ENCODE measurements at regions not wholly inside any gene's neighbourhood (a gene's known extent, or its start where the extent isn't known, plus 50 kb on each side); places are given as distances from the start of the nearest gene placed in this dataset.

- TF ChIP-seq, protein P1, sequence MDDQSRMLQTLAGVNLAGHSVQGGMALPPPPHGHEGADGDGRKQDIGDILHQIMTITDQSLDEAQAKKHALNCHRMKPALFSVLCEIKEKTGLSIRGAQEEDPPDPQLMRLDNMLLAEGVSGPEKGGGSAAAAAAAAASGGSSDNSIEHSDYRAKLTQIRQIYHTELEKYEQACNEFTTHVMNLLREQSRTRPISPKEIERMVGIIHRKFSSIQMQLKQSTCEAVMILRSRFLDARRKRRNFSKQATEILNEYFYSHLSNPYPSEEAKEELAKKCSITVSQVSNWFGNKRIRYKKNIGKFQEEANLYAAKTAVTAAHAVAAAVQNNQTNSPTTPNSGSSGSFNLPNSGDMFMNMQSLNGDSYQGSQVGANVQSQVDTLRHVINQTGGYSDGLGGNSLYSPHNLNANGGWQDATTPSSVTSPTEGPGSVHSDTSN (IDR thresholded peaks at IDR 0.05; ENCODE audit: insufficient replicate concordance, low read depth, low read length), result no peak
- TF ChIP-seq EED (IDR thresholded peaks at IDR 0.05; ENCODE audit: low read depth) (no peak), ZNF217 (IDR thresholded peaks at IDR 0.05) (no peak), E4F1 (IDR thresholded peaks at IDR 0.05; ENCODE audit: borderline replicate concordance, partially characterized antibody) (no peak), CREM (IDR thresholded peaks at IDR 0.05; ENCODE audit: low read depth) (no peak), EP300 (IDR thresholded peaks at IDR 0.05; ENCODE audit: borderline replicate concordance in 1 of 2, control insufficient read depth in 1 of 2, low read depth in 2 of 2, low read length in 2 of 2) (no peak)
- TF ChIP-seq, protein P2, sequence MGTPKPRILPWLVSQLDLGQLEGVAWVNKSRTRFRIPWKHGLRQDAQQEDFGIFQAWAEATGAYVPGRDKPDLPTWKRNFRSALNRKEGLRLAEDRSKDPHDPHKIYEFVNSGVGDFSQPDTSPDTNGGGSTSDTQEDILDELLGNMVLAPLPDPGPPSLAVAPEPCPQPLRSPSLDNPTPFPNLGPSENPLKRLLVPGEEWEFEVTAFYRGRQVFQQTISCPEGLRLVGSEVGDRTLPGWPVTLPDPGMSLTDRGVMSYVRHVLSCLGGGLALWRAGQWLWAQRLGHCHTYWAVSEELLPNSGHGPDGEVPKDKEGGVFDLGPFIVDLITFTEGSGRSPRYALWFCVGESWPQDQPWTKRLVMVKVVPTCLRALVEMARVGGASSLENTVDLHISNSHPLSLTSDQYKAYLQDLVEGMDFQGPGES (IDR thresholded peaks at IDR 0.05), result no peak
Observed at GRCh38 chr15:70451821-70452653, 311.3 kb downstream of the UACA start (continued).
